HCEC 1CT (cell line): ENCODE measurements at regions not wholly inside any gene's neighbourhood (a gene's known extent, or its start where the extent isn't known, plus 50 kb on each side); places are given as distances from the start of the nearest gene placed in this dataset.
"Not testable (repeated sequence)": the region's sequence is repeated elsewhere in the genome, so short reads cannot be mapped to it uniquely, and the experiment has no call there.

Experiments used
- DNase-seq: peaks from one replicate; pipeline ENCODE4 v3.0.0-alpha.2; 2017

- DNase-seq: no peak
These were observed 181.9 kb upstream of the GLRA1 start for GRCh38 chr5:152106571-152106970.

- no peak for DNase-seq
These were observed 180.4 kb upstream of the GLRA1 start for GRCh38 chr5:152105085-152105484.

GRCh38 chr5:152104211-152104610, 179.6 kb upstream of the GLRA1 start:
- DNase-seq: no peak

- DNase-seq: not testable (repeated sequence)
These were observed 178.3 kb upstream of the GLRA1 start for GRCh38 chr5:152102908-152103307.

- no peak for DNase-seq
These were observed 177.4 kb upstream of the GLRA1 start for GRCh38 chr5:152102057-152102456.

- DNase-seq: no peak
These were observed 175.8 kb upstream of the GLRA1 start for GRCh38 chr5:152100462-152100861.

GRCh38 chr5:152097128-152097527, 172.5 kb upstream of the GLRA1 start:
- DNase-seq: no peak

- DNase-seq: no peak
These were observed 170.1 kb upstream of the GLRA1 start for GRCh38 chr5:152094716-152095115.

GRCh38 chr5:152094060-152094459, 169.4 kb upstream of the GLRA1 start:
- no peak for DNase-seq

- DNase-seq: no peak
These were observed 167.9 kb upstream of the GLRA1 start for GRCh38 chr5:152092580-152092979.

GRCh38 chr5:152089644-152090043, 165.0 kb upstream of the GLRA1 start:
- no peak for DNase-seq

GRCh38 chr5:152086668-152087067, 162.0 kb upstream of the GLRA1 start:
- DNase-seq: no peak

GRCh38 chr5:152084476-152084875, 159.8 kb upstream of the GLRA1 start:
- no peak for DNase-seq

- no peak for DNase-seq
These were observed 158.6 kb upstream of the GLRA1 start for GRCh38 chr5:152083231-152083630.

- no peak for DNase-seq
These were observed 147.4 kb upstream of the GLRA1 start for GRCh38 chr5:152072091-152072490.

GRCh38 chr5:152070591-152070990, 145.9 kb upstream of the GLRA1 start:
- DNase-seq: no peak

GRCh38 chr5:152066784-152067183, 142.1 kb upstream of the GLRA1 start:
- DNase-seq: no peak

- no peak for DNase-seq
These were observed 138.4 kb upstream of the GLRA1 start for GRCh38 chr5:152063004-152063403.

GRCh38 chr5:152061095-152061494, 136.4 kb upstream of the GLRA1 start:
- no peak for DNase-seq

GRCh38 chr5:152058267-152058666, 133.6 kb upstream of the GLRA1 start:
- DNase-seq: no peak

- no peak for DNase-seq
These were observed 132.3 kb upstream of the GLRA1 start for GRCh38 chr5:152056931-152057330.

GRCh38 chr5:152052470-152052869, 127.8 kb upstream of the GLRA1 start:
- DNase-seq: no peak

- no peak for DNase-seq
These were observed 127.1 kb upstream of the GLRA1 start for GRCh38 chr5:152051499-152052454.

GRCh38 chr5:152046361-152046760, 121.7 kb upstream of the GLRA1 start:
- no peak for DNase-seq

- DNase-seq: not testable (repeated sequence)
These were observed 114.2 kb upstream of the GLRA1 start for GRCh38 chr5:152038856-152039255.
